ENCODE measurements at regions not wholly inside any gene's neighbourhood (a gene's known extent, or its start where the extent isn't known, plus 50 kb on each side); places are given as distances from the start of the nearest gene placed in this dataset.

DNA sequence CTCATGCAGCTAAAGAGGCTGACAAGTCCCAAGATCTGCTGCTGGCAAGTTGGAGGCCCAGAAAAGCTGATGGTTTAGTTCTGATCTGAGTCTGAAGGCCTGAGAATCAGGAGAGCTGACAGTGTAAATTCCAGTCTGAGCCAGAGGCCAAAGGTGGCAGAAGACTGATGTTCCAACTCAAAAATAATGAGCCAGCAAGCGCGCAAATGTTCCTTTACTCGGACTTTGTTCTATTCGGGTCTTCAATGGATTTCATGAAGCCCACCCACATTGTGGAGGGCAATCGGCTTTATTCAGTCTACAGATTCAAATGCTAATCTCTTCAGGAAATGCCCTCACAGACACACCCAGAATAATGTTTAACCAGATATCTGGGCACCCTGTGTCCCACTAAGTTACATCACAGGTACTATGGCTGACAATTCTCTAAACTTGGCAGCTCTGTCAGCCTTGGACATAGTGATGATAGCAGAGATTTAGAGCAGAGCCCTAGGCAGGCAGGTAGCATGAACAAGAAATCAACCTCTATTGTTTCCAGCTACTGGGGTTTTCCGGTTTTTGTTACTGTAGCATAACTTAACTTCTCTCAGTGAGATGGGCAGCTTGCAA, 318.5 kb downstream of the HRH4 start:
- Mint-ChIP-seq H3K27me3 (ENCODE audit: low read depth) (no peaks in the 10 kb centered on the region), H3K4me3 (no peak overlapping the region), H3K4me1 (peaks cover 5% of the 10 kb centered on the region), H3K27ac (ENCODE audit: unreplicated experiment) (no peak overlapping the region), H3K9me3 (peaks cover 3% of the 10 kb centered on the region), H3K36me3 (ENCODE audit: low read depth) (no peaks in the 10 kb centered on the region)
- TF ChIP-seq, protein P1, sequence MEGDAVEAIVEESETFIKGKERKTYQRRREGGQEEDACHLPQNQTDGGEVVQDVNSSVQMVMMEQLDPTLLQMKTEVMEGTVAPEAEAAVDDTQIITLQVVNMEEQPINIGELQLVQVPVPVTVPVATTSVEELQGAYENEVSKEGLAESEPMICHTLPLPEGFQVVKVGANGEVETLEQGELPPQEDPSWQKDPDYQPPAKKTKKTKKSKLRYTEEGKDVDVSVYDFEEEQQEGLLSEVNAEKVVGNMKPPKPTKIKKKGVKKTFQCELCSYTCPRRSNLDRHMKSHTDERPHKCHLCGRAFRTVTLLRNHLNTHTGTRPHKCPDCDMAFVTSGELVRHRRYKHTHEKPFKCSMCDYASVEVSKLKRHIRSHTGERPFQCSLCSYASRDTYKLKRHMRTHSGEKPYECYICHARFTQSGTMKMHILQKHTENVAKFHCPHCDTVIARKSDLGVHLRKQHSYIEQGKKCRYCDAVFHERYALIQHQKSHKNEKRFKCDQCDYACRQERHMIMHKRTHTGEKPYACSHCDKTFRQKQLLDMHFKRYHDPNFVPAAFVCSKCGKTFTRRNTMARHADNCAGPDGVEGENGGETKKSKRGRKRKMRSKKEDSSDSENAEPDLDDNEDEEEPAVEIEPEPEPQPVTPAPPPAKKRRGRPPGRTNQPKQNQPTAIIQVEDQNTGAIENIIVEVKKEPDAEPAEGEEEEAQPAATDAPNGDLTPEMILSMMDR (conservative IDR thresholded peaks at IDR 0.05) = no peak
- no peak for DNase-seq (ENCODE audit: low read depth, low spot score)

DNA sequence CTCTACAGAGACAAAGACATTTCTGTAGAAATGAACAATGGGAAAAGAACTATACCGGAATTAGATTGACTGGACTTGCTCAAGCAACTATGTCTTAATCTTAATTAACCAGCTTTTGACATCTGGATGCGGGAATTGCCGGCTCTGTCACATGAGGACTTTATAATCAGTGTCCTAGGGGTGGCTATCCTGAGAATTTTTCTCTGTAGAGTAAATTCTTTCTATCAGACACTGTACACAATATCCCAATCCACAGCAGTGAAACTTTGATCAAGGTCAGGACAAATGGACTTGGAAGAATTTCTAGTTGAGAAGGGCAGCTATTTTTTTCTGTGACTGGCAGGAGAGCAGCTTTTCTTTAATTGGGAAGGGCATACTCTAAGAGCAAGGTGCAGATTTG, 322.1 kb downstream of the HRH4 start:
- DNase-seq (ENCODE audit: low read depth, low spot score) = no peak
- H3K4me3 Mint-ChIP-seq = no peak overlapping the region
- peaks cover 15% of the 10 kb centered on the region for H3K4me1 Mint-ChIP-seq
- H3K27ac Mint-ChIP-seq (ENCODE audit: unreplicated experiment) = no peak overlapping the region
- TF ChIP-seq, protein P1 (conservative IDR thresholded peaks at IDR 0.05) = no peak
- H3K9me3 Mint-ChIP-seq = peaks cover 4% of the 10 kb centered on the region
- H3K36me3 Mint-ChIP-seq (ENCODE audit: low read depth) = peaks cover 2% of the 10 kb centered on the region
- H3K27me3 Mint-ChIP-seq (ENCODE audit: low read depth) = no peaks in the 10 kb centered on the region

DNA sequence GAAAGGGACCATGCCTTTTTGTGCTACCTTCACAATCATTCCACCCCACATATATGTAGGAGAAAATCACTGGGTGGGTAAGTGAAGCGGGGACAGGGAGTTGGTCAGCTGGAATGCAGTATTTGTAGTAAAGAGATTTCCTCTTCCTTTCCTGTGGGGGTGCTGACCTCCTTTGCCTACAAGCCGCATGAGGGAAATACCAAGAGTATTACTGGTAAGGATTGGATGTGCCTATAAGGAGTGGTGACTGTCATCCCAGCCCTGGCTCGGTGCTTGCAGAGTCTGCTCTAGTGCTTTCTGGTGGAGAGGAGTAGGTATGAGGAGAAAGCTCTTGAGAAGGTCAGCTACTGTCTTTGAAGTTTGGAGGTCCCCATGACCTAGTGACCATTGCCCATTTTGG, 324.6 kb downstream of the HRH4 start:
- Mint-ChIP-seq H3K36me3 (ENCODE audit: low read depth) (peaks cover 3% of the 10 kb centered on the region), H3K4me3 (no peak overlapping the region), H3K4me1 (peaks cover 10% of the 10 kb centered on the region), H3K27me3 (ENCODE audit: low read depth) (no peaks in the 10 kb centered on the region), H3K27ac (ENCODE audit: unreplicated experiment) (no peak overlapping the region), H3K9me3 (peaks cover 4% of the 10 kb centered on the region)
- DNase-seq (ENCODE audit: low read depth, low spot score) = no peak
- TF ChIP-seq, protein P1 (conservative IDR thresholded peaks at IDR 0.05) = no peak

DNA sequence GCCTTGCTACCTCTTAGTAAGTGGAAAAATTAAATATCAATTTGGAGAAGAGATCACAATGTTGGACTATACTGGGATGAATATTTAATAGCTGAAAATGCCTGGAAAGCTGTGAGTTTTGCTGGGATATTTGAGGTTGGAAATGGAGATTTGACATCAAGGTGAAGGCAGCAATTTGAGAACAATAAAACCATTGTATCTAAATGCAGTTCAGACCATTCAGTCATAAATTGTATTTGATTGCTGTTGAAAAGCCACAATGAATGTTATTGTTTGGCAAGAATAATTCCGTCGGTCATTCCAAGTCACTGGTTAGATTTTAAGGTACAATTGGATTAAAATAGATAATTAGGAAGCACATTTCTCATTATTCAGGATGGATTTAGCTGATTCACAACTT, 325.6 kb downstream of the HRH4 start:
- no peak overlapping the region for H3K27ac Mint-ChIP-seq (ENCODE audit: unreplicated experiment)
- H3K36me3 Mint-ChIP-seq (ENCODE audit: low read depth) = peaks cover 6% of the 10 kb centered on the region
- no peak overlapping the region for H3K4me3 Mint-ChIP-seq
- no peak for DNase-seq (ENCODE audit: low read depth, low spot score)
- H3K4me1 Mint-ChIP-seq = peaks cover 10% of the 10 kb centered on the region
- TF ChIP-seq, protein P1 (conservative IDR thresholded peaks at IDR 0.05) = no peak
- H3K9me3 Mint-ChIP-seq = peaks cover 4% of the 10 kb centered on the region
- no peaks in the 10 kb centered on the region for H3K27me3 Mint-ChIP-seq (ENCODE audit: low read depth)

DNA sequence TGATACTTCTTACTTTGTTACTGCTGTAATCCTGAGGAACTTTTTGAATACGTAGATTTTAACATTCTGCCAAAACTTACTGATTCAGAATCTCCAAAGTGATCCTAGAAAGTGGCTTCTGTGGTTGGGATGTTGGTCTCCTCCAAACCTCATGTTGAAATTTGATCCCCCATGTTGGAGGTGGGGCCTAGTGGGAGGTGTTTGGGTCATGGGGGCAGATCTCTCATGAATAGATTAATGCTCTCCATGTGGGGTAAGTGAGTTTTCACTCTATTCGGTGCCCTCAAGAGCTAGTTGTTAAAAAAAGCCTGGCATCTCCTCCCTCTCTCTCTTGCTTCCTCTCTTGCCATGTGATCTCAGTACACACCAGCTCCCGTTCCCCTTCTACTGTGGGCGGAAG, 329.9 kb downstream of the HRH4 start:
- TF ChIP-seq, protein P1 (conservative IDR thresholded peaks at IDR 0.05) = no peak
- no peak for DNase-seq (ENCODE audit: low read depth, low spot score)
- Mint-ChIP-seq H3K4me1 (peaks cover 21% of the 10 kb centered on the region), H3K9me3 (peaks cover 4% of the 10 kb centered on the region), H3K36me3 (ENCODE audit: low read depth) (peaks cover 6% of the 10 kb centered on the region), H3K27me3 (ENCODE audit: low read depth) (no peaks in the 10 kb centered on the region), H3K27ac (ENCODE audit: unreplicated experiment) (no peak overlapping the region), H3K4me3 (no peak overlapping the region)

All from neural crest cell (in vitro differentiated cells).